OCI-LY3 (cell line): ENCODE measurements at regions not wholly inside any gene's neighbourhood (a gene's known extent, or its start where the extent isn't known, plus 50 kb on each side); places are given as distances from the start of the nearest gene placed in this dataset.

ENCODE experiments used
- EZH2phosphoT487 ChIP-seq: fragments of 200-600 bp; shearing (Covaris generic); IDR thresholded peaks from 2 replicates; pipeline ENCODE4 v1.6.1; 2018; ENCODE audit warnings: antibody characterized with exemption, mixed run types, low read depth
- TF ChIP-seq, protein P1 (sequence below): fragments of 200-600, 300-600 bp; sonication (generic); IDR thresholded peaks from 2 replicates; pipeline ENCODE4 v1.5.1; 2014; ENCODE audit warnings: antibody characterized with exemption, low read length, low read depth

DNA sequence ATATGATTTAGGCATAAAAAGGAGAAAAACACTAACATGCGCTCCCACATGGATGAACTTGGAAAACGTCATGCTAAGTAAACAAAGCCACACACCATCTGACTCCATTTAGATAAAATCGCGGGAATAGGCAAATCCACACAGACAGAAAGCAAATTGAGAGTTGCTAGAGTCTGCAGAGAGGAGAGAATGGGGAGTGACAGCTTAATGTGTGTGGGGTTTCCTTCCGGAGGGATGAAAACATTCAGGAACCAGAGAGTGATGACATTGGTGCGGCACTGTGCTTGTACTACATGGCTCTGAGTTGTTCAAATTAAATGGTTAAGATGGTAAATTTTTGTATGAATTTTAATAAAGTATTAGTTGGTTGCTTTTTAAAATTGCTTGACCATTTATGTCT, 482.9 kb upstream of the AKR1E2 start:
- TF ChIP-seq, protein P1, sequence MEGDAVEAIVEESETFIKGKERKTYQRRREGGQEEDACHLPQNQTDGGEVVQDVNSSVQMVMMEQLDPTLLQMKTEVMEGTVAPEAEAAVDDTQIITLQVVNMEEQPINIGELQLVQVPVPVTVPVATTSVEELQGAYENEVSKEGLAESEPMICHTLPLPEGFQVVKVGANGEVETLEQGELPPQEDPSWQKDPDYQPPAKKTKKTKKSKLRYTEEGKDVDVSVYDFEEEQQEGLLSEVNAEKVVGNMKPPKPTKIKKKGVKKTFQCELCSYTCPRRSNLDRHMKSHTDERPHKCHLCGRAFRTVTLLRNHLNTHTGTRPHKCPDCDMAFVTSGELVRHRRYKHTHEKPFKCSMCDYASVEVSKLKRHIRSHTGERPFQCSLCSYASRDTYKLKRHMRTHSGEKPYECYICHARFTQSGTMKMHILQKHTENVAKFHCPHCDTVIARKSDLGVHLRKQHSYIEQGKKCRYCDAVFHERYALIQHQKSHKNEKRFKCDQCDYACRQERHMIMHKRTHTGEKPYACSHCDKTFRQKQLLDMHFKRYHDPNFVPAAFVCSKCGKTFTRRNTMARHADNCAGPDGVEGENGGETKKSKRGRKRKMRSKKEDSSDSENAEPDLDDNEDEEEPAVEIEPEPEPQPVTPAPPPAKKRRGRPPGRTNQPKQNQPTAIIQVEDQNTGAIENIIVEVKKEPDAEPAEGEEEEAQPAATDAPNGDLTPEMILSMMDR: no peak
- TF ChIP-seq EZH2phosphoT487: no peak
